HG03460 (cell line): ENCODE measurements at regions not wholly inside any gene's neighbourhood (a gene's known extent, or its start where the extent isn't known, plus 50 kb on each side); places are given as distances from the start of the nearest gene placed in this dataset.
"Not testable (repeated sequence)": the region's sequence is repeated elsewhere in the genome, so short reads cannot be mapped to it uniquely, and the experiment has no call there.

Source experiments
- ATAC-seq: cut with Tn5 transposase; IDR thresholded peaks from one replicate; pipeline ENCODE4 v1.9.1; 2021; ENCODE audit not compliant: unreplicated experiment

DNA sequence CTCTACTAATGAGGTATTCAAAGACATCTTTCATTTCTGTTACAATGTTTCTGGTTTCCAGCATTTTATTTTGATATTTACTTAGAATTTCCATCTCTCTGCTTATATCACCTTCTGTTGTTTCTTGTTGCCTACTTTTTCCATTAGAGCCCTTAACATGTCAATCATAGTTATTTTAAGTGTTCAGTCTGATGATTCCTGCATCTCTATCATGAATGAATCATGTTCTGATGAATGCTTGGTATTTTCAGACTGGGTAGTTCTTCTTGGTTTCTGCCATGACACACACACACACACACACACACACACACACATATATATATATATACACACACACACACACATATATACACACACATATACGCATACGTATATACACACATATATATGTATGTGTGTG lies 486.4 kb upstream of the ISX start:
- ATAC-seq, result no peak

DNA sequence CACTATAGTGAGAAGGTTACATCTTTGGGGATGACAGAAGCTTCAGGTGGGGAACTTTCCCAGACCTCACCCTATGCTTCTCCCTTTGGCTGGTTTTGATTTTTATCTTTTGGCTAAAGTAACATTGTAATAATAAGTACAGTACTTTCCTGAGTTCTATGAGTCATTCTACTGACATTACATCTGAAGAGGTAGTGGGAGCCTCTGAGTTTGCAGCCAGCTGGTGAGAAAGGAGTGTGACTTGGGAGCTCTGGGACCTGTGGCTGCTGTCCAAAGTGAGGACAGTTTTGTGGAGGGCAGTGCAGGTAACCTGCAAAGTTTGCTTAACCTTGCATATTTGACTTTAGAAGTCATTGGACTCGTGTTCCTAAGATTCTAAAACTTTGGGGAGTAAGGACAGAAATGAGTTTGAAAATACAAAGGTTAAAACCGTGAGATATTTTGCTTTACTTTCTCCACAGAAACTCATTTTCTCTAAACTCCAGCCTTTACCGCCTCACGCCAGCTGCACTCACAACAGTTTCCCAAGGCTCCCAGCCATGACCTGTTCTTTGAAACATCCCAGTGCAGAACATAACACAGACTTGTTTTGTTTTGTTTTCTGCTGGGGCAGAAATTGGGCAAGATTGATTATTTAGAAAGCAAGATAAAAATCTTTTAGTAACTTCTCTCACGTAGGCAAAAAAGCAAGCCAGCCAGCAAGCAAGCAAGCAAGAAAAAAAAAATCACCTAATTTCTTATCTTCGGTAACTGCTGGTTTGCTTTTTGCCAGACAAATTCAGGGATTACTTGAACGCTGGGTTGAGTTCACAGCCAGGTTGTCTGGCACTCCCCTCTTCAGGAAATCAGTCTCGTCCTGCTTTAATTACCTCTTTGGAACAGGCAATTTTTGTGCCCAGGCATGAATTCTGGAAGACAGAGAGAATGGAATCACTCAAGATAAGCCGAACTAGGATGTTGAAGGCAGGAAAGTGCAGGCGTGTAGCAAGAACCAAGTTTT lies 478.3 kb upstream of the ISX start:
- no peak for ATAC-seq

DNA sequence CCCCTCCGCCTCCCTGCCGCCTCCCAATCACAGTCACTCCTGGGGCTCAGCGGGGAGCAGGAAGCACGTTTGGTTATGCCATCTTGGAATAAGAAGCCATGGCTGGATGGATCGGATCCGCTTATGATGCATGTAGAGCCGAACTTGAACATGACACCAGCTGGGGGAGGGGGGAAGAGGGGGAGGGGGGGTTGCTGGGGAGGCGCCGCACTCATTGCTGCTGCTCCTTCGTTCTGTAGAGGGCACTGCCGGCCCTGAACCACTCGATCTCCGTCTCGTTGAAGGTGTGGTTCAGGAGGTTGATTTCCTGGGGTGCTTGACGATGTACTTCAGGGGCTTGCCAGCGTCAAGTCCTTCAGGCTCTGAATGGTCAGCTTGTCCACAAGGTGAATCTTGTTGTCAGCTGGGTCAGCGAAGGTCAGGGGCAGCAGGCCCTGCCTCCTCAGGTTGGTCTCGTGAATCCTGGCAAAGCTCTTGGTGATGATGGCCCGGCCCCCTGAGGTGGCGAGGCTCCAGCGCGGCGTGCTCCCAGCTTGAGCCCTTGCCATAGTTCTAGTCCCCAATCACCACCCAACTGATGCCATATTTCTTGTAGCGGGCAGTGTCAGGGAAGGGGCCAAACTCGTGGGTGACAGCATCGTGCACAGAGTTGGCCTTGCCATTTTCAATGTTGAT lies 476.9 kb upstream of the ISX start:
- no peak for ATAC-seq

DNA sequence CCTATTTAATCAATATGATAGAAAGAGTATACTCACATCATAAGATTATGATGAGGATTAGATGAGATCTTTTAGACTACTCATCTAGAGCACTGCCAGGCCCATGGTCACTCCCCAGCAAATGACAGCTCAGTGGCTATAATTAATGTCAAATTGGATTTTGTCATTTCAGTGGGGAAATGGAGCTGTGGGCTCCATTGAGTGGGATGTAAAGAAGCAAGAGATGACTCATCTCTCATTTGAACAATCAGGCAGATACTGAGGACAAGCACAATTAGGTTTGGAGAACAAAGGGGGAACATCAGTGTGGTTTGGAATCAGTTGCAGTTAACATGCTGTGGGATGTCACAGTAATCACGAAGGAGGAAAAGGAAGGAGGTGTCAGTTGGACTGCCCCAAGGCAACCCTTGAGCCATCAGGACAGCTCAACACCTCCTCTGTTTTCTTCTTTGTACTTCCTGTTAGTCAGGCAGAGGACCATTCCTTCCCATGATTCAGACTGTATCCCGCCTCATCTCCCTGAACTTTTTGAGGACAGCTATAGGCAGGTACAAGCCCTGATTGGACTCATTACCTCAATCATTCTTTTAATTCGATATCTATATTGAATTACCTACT lies 473.7 kb upstream of the ISX start:
- no peak for ATAC-seq

DNA sequence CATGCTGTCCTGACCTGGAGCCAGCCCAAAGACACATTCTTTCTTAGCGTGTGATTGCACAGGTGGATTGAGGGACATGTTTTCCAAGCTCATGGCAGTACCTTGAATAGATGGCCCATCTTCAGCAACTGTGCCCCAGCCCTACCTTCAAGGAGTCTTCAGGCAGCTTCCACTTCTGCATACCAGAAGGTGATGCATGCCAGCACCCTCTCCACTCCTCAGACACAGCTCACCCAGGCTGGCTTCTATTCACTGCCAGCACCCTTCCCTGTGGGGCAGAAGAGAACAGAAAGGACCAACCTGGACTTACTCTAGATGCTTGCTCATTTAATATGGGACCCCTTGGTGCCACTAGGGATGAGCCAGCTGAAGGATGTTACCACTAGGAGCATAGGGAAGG lies 466.4 kb upstream of the ISX start:
- no peak for ATAC-seq

DNA sequence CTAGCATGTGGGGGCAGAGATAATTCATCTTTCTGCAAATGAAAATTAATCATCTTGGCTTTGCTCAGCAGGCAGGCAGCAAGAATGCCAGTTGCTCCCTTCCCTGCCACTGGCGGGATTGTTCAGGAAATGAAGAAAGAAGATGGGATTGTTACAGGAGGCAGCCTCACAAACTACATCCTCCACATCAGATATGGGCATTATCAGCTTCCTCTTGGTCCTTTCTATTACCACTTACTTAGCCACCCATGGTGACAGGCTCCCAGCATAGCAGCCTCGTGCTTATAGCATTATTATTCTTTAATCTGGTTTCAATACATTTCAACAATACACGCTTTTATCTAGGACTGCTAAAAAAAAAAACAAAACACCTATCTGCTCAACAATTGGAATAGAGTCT lies 461.6 kb upstream of the ISX start:
- no peak for ATAC-seq

DNA sequence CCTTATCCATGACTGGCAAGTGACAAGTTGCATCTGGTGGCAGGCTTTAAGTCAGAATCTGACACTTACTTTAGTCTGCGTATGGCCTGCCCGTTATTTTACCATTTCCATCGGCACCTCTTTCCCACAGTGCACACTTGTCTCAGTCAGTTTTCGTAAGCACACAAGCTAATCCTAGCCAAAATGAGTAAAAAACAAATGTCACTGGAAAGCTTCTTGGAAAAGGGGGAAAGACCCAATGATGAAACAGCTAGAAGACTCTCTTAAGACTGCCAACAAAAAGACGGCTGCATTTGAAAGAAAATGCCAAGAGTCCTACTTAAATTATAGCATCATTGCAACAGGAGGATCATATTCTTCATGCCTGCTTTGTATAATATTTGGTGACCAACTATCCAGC lies 457.9 kb upstream of the ISX start:
- ATAC-seq, result no peak

DNA sequence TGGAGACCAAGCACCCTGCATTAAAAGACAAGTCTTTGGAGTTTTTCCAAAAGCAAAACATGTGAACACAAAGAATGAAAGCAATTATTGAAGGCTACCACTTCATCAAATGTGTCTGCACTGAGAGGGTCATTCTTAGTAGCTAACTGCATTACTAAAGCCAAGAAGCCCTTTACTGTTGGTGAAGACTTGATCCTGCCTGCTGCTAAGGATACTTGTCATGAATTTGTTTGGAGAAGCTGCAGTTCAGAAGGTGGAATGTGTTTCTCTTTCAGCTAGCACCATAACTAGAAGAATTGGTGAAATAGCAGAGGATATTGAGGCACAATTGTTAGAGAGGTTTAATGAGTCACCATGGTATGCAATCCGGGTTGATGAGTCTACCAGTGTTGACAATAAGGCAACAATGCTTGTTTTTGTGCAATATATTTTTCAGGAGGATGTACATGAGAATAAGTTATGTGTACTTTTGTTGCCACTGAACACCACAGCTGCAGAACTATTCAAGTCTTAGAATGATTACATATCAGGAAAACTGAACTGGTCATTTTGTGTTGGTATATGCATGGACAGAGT lies 457.3 kb upstream of the ISX start:
- ATAC-seq, result no peak

DNA sequence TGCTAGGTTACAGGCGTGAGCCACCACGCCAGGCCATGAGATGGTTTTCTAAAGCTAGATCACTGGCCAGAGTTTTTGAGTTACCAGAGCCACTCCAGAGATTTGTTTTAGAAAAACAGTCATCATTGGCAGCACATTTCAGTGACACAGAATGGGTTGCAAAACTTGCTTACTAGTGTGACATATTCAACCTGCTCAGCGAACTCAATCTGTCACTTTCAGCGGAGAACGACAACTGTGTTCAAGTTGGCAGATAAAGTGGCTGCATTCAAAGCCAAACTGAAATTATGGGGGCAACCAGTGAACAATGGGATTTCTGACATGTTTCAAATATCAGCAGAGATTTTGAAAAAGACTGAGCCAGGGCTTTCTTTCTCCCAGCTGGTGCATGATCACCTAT lies 456.3 kb upstream of the ISX start:
- ATAC-seq, result no peak

DNA sequence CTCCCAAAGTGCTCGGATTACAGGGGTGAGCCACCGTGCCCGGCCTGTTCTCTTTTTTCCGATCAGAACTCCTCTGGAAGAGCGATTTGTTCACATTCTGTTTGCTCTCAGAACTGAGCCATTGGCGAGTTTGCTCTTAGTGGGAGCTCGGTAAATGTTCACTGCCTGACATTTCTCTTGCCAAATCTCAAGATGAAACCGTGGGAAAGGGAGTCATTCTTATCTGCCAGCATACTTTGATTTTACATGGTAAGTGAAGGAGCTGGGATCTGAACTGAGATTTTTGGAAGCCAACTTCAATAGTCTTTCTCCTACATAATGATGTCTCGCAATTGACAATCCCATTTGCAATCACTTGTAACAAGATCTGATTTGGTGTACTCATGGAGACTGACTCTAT lies 445.8 kb upstream of the ISX start:
- ATAC-seq, result no peak

DNA sequence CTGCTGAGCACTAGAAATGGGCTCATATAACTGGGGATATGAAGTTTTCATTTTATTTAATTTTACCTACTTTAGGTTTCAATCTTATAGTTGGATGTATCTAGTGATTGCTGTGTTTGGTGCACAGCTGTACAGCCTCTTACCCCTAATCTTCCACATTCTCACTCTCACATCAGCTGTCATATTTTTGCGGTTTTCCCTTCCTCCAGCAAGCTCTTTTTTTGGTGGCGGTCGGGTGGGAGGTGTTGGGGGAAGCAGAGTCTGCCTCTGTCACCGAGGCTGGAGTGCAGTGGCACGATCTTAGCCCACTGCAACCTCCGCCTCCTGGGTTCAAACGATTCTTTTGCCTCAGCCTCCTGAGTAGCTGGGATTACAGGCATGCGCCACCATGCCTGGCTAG lies 445.1 kb upstream of the ISX start:
- ATAC-seq, result no peak

DNA sequence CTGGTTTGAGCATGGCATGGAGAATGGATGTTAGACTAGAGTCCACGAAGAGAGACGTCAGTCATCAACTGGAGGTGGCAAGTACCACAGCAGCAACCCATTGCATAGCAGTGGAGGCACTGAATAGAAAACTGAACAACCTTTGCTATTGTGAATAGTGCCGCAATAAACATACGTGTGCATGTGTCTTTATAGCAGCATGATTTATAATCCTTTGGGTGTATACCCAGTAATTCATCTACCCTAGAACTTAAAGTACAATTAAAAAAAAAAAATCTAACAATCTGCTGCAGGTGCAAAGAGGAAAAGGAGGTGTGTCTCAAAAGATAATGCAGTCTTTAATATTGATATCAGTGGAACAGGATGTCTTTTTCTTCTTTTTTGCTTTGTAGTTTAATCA lies 443.4 kb upstream of the ISX start:
- no peak for ATAC-seq

DNA sequence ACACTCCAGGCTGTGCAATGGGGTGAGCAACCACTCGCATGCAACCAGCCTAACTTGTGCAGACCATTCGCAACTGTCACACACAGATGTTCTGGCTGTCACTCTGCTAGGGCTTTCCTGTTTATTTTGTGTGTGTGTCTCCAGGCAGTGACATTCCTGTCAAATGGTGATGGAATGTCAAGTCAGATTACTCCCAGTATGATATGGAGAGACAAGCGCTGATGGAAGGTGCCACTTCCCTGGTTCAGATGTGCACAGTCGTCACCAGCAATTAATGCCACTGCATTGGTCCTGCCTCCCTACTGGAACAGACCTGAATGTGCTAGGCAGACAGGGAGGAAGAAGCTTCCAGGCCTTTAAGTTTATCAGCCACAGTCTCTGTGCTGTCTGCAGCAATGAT lies 442.4 kb upstream of the ISX start:
- ATAC-seq, result no peak

DNA sequence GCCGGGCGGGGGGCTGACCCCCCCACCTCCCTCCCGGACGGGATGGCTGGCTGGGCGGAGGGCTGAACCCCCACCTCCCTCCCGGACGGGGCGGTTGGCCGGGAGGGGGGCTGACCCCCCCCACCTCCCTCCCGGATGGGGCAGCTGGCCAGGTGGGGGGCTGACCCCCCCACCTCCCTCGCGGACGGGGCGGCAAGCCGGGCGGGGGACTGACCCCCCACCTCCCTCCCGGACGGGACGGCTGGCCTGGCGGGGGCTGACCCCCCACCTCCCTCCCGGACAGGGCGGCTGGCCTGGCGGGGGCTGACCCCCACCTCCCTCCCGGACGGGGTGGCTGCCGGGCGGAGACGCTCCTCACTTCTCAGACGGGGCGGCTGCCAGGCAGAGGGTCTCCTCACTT lies 440.1 kb upstream of the ISX start:
- not testable (repeated sequence) for ATAC-seq

DNA sequence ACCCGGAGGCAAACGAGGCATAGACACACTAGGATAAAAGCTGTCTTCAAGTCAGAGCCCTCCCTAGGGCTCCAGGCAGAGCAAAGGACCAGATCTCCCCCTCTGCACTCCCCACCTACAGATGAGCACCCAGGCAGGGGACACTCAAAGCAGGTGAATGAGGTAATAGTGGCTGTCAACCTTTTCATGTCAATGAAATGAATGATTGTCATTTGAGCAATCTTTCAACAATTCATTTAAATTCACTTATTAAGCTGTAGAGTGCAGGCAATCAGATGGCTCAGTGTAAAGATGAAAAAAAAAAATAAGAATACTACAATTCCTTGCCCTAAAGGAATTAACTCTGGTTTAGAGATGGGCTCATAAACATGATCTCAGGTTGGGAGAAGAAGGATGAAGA lies 427.8 kb upstream of the ISX start:
- ATAC-seq, result no peak

DNA sequence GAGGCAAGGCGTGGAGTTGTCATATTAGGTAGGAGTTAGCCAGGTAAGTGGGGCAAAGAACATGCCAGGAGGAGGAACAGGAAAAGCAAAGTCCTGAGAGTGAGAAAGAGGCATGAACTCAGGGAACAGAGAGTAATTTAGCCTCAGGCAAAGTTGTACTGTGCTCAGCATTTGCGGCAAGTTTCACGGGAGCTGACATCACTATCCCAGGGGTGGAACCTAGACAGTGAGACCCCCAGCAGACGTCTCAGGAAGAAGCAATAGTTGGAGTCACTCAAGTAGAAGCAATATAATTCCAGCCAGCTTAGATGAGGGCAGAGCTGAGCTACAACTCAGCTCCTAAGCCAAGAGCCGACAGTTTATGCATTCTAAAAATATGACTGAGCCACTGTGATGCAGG lies 426.0 kb upstream of the ISX start:
- ATAC-seq, result no peak

DNA sequence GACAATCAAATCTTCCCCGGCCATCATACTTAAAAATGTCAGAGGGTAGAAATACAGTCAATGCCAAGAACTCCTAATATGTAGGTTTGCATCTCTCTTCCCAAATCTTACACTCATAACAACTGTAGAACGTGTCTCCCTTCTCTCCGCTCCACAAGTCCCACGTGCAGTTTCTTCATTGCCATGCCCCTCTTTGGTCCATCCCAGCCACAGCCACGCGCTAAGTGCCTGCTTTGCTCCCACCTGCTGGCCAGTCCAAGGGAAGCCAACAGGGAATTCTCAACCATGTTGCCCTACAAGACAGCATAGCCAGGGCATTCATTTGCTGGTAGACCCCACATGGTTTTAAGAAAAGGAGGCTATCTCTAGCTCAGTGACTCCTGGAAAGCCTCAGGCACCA lies 420.6 kb upstream of the ISX start:
- no peak for ATAC-seq

DNA sequence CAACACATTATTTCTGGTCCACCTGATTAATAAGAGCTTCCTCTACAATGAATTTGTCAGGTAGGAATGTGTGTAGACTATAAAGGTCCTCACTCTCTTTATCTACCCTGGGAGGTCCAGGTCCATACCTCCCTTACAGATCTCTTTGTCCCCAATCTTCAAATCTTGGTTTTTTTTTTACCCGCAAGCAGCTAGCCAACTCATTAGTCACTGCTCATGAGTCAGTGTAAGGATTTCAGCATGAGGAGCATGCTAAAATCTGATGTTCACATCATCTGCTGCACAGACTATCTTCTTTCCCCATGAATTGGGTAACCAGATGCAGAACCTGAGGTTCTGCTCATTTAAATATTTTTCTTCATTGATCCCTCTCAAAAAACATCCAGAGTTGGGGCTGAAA lies 397.0 kb upstream of the ISX start:
- no peak for ATAC-seq

DNA sequence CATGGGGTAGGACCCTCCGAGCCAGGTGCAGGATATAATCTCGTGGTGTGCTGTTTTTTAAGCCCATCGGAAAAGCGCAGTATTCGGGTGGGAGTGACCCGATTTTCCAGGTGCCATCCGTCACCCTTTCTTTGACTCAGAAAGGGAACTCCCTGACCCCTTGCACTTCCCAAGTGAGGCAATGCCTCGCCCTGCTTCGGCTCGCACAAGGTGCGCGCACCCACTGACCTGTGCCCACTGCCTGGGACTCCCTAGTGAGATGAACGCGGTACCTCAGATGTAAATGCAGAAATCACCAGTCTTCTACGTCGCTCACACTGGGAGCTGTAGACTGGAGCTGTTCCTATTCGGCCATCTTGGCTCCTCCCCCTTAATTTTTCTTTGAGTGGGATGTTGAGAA lies 382.9 kb upstream of the ISX start:
- not testable (repeated sequence) for ATAC-seq

DNA sequence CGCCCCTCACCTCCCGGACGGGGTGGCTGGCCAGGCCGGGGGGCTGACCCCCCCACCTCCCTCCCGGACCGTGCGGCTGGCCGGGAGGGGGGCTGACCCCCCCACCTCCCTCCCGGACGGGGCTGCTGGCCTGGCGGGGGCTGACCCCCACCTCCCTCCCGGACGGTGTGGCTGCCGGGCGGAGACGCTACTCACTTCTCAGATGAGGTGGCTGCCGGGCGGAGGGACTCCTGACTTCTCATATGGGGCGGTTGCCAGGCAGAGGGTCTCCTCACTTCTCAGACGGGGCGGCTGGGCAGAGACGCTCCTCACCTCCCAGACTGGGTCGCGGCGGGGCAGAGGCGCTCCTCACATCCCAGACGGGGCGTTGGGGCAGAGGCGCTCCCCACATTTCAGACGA lies 381.7 kb upstream of the ISX start:
- ATAC-seq, result not testable (repeated sequence)

DNA sequence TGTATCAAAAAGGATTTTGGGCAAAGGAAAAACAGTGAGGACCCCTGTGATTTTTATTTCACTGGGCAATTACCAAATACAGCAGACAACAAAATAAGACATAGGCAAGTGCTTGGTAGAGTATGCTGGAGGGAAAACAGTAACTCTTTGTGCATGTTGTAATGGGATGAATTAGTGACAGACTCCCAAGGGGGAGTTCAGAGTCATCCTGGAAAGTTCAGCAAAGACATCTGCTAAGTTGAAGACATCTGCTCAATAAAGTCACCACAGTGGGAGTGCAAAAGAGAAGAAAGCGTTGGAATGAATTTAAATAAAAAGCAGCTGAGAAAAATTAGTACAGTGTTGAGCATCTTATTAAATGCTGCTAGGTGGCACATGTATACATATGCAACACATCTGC lies 378.8 kb upstream of the ISX start:
- no peak for ATAC-seq

DNA sequence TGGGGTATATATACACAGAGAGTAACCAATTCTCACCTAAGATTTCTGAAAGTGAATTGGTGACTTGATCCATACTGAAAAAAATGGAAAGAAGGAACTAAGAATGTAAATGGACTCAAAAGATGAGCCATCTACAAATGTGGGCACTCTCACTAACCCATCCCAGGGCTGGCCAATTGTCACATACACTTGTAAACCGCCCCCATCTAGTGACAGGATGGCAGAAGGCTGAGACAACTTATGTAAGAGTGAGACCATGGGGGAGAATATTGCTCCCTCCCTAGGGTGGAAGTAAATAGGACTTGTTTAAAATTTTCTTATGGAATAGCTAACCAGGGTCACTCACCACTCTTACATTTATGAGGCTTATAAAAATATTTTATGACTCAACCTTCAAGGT lies 377.1 kb upstream of the ISX start:
- ATAC-seq, result no peak
